Neutrophil (primary cell): ENCODE measurements at regions not wholly inside any gene's neighbourhood (a gene's known extent, or its start where the extent isn't known, plus 50 kb on each side); places are given as distances from the start of the nearest gene placed in this dataset.

ENCODE experiments used
- H3K27ac ChIP-seq: fragments of 200-600 bp; sonication (generic); 2 replicates; pipeline ENCODE4 v1.5.1; 2016; ENCODE audit warnings: mild to moderate bottlenecking, moderate library complexity
- H3K27me3 ChIP-seq: fragments of 200-600 bp; sonication (generic); 2 replicates; pipeline ENCODE4 v1.6.0; 2016; ENCODE audit warnings: mild to moderate bottlenecking
- H3K36me3 ChIP-seq: fragments of 200-600 bp; sonication (generic); 2 replicates; pipeline ENCODE4 v1.5.1; 2017
- H3K4me1 ChIP-seq, 2 experiments: fragments of 200-600 bp in 1 of 2; sonication (generic) in 1 of 2; 1 replicate in 1 of 2; 2 replicates in 1 of 2; pipeline versions ENCODE4 v1.5.1 to v1.6.1; 2013 to 2016; ENCODE audit warnings: low read depth in 1 of 2, low read length in 1 of 2, mild to moderate bottlenecking in 1 of 2, moderate library complexity in 1 of 2; ENCODE audit not compliant: control insufficient read depth in 1 of 2, insufficient read depth in 1 of 2
- H3K4me3 ChIP-seq, 2 experiments: fragments of 200-600 bp in 1 of 2; sonication (generic) in 1 of 2; 1 replicate in 1 of 2; 2 replicates in 1 of 2; pipeline ENCODE4 v1.5.1; 2013 to 2016; ENCODE audit warnings: low read depth in 1 of 2, low read length in 1 of 2, mild to moderate bottlenecking in 1 of 2, moderate library complexity in 1 of 2
- H3K9me3 ChIP-seq: fragments of 200-600 bp; sonication (generic); 2 replicates; pipeline ENCODE4 v1.5.1; 2016
- TF ChIP-seq, protein P1 (sequence below): fragments of 200-600 bp; sonication (generic); IDR thresholded peaks from 2 replicates; pipeline ENCODE4 v1.5.1; 2016; ENCODE audit warnings: antibody characterized with exemption

DNA sequence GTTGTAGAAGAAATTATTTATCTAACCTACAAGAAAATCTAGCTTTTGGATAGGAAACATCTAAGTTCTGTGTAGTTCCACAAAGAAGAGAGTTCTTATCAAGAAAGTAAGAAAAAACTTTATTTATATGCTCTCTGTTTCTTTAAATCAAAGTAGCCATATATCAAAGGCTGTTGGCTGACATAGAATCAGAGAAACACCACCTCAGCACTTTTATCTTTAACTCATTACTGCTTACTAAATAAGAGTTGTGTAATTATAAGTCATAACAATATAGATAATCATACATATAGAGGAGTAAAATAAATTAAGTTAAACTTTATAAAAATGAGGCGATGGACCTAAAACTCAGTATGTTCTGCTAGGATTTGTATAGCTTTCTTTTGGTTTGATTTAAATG lies 570.6 kb downstream of the PCDH17 start:
- no peaks in the 10 kb centered on the region for H3K27me3 ChIP-seq
- no peak overlapping the region for H3K4me3 ChIP-seq
- no peak overlapping the region for H3K27ac ChIP-seq
- H3K36me3 ChIP-seq, result no peaks in the 10 kb centered on the region
- H3K9me3 ChIP-seq, result no peaks in the 10 kb centered on the region
- TF ChIP-seq, protein P1, sequence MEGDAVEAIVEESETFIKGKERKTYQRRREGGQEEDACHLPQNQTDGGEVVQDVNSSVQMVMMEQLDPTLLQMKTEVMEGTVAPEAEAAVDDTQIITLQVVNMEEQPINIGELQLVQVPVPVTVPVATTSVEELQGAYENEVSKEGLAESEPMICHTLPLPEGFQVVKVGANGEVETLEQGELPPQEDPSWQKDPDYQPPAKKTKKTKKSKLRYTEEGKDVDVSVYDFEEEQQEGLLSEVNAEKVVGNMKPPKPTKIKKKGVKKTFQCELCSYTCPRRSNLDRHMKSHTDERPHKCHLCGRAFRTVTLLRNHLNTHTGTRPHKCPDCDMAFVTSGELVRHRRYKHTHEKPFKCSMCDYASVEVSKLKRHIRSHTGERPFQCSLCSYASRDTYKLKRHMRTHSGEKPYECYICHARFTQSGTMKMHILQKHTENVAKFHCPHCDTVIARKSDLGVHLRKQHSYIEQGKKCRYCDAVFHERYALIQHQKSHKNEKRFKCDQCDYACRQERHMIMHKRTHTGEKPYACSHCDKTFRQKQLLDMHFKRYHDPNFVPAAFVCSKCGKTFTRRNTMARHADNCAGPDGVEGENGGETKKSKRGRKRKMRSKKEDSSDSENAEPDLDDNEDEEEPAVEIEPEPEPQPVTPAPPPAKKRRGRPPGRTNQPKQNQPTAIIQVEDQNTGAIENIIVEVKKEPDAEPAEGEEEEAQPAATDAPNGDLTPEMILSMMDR, result no peak
- no peaks in the 10 kb centered on the region for H3K4me1 ChIP-seq

DNA sequence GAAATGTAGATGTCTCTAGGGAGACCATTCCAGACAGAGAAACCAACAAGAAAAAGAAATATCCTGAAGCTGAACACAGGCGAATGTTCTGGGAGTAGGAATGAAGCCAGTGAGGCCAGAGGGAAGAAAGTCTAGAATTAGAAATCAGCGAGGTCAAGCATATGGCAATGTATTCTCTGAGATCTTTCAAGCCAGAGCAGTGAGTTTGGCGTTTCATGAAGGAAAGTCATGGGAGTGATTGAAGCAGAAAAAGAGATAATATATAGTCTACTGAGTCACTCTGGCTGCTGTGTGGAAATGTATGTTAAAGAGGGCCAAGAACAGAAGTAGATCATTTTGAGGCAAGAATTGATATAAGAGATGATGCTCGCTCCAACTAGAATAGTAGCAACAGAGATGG lies 576.0 kb downstream of the PCDH17 start:
- Histone ChIP-seq H3K27ac (no peak overlapping the region), H3K4me1 (no peaks in the 10 kb centered on the region), H3K9me3 (no peaks in the 10 kb centered on the region), H3K27me3 (no peaks in the 10 kb centered on the region), H3K4me3 (no peak overlapping the region), H3K36me3 (no peaks in the 10 kb centered on the region)
- TF ChIP-seq, protein P1, result no peak

GRCh38 chr13:58235454-58235853 lies 603.9 kb downstream of the PCDH17 start:
- no peaks in the 10 kb centered on the region for H3K4me1 ChIP-seq
- H3K4me3 ChIP-seq, result no peak overlapping the region
- no peaks in the 10 kb centered on the region for H3K27me3 ChIP-seq
- no peak overlapping the region for H3K27ac ChIP-seq
- H3K36me3 ChIP-seq, result no peaks in the 10 kb centered on the region
- H3K9me3 ChIP-seq, result no peaks in the 10 kb centered on the region
- TF ChIP-seq, protein P1, result no peak

DNA sequence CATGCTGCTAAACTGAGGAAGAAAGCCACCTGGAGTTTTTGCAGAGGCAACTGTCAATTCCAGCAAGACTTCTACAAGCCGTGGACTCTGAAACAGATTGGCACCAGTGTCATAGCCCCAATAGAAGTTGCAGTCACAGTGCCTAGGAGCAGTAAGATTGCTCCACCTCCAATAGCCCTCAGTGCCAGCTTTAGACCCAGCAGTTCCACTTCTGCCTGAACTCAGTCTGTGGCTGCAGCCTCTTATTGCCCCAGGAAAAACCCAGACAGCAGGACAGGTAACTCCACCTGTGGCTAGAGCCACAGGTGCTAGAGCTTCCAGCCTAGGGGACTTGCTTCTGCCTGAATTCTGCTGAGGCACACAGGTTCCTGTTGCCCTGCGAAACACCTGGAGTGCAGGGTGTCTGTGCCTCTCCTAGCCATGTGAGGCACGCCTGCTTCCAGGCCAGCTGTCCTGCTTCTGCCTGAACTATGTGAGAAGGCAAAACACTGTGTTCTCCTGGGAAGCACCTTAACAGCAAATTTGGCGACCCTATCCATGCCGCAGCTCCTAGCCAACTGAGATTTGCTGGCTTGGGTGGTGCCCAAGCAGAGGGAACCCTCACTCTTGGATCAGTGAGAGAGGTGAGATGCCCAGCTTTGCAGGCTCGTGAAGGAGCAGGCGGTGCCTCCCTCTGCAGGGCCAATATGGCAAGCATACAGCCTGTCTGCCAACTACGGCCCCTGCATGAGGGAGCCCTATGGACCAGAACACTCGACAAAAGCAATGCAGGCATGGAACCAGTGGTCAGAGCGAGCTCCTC lies 607.6 kb downstream of the PCDH17 start:
- no peak overlapping the region for H3K4me3 ChIP-seq
- H3K27me3 ChIP-seq, result no peaks in the 10 kb centered on the region
- H3K27ac ChIP-seq, result no peak overlapping the region
- H3K36me3 ChIP-seq, result no peaks in the 10 kb centered on the region
- TF ChIP-seq, protein P1, result no peak
- no peaks in the 10 kb centered on the region for H3K9me3 ChIP-seq
- no peaks in the 10 kb centered on the region for H3K4me1 ChIP-seq

DNA sequence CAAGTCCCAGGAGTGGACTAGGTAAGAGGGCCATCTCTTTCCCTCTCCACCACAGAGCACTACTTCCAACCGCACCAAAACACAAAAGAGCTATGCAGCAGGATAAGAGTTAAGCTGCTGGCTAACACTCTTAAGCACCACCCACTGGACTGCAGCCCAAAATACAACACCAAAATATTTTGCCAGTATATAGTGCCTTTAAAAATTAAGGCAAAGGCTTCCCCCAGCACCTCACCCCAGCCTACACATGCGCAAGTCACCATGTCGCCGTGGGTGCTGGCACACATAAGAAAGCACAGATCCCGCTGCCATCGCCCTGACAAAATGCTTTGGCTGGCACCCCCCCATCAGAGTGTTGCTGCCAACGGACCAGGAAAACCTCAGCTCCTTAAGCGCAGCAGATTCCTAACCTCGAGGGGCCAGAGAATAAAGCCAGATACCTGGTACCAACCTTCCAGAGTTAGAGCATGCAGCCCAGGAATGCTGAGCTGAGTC lies 608.3 kb downstream of the PCDH17 start:
- TF ChIP-seq, protein P1, result no peak
- Histone ChIP-seq H3K36me3 (no peaks in the 10 kb centered on the region), H3K27me3 (no peaks in the 10 kb centered on the region), H3K27ac (no peak overlapping the region), H3K9me3 (no peaks in the 10 kb centered on the region), H3K4me3 (no peak overlapping the region), H3K4me1 (no peaks in the 10 kb centered on the region)
